ENCODE measurements at regions not wholly inside any gene's neighbourhood (a gene's known extent, or its start where the extent isn't known, plus 50 kb on each side); places are given as distances from the start of the nearest gene placed in this dataset.
"Not testable (repeated sequence)": the region's sequence is repeated elsewhere in the genome, so short reads cannot be mapped to it uniquely, and the experiment has no call there.

DNA sequence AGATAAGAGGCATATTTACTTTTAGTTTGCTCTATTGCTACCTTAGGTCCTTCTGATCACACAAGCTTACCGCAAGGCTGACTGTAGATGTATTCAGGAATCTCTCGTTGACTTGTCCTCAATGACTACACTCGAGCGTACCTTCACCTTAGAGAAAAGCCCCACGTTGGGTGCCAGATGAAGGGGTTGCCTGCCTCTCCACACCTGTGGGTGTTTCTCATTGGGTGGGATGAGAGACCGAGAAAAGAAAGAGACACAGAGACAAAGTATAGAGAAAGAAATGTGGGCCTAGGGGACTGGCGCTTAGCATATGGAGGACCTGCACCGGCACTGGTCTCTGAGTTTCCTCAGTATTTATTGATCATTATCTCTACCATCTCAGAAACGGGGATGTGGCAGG, 51.8 kb downstream of the ASCL4 start:
- no peak for DNase-seq (ENCODE audit: low read depth)

GRCh38 chr12:107829271-107829670, 54.8 kb downstream of the ASCL4 start:
- no peak for DNase-seq (ENCODE audit: low read depth)

GRCh38 chr12:107832441-107832840, 57.9 kb downstream of the ASCL4 start:
- no peak for DNase-seq (ENCODE audit: low read depth)

DNA sequence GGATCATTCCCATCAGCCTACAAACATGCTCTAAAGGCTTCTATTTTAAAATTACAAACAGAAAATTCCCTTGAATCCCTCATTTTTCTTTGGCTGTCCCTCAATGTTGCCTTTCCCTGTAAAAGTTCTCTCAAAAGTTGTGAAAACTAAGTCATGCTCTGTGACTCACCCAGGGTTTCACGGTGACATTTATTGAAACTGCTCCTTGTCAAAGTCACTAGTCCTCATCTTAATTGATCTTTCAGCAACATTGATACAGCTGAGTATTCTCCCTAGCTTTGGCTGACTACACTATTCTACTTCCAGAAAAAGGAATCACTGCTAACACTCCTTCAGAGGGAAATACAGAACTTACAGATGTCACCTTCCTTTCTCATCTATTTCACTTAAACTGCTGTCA, 65.7 kb downstream of the ASCL4 start:
- no peak for DNase-seq (ENCODE audit: low read depth)

DNA sequence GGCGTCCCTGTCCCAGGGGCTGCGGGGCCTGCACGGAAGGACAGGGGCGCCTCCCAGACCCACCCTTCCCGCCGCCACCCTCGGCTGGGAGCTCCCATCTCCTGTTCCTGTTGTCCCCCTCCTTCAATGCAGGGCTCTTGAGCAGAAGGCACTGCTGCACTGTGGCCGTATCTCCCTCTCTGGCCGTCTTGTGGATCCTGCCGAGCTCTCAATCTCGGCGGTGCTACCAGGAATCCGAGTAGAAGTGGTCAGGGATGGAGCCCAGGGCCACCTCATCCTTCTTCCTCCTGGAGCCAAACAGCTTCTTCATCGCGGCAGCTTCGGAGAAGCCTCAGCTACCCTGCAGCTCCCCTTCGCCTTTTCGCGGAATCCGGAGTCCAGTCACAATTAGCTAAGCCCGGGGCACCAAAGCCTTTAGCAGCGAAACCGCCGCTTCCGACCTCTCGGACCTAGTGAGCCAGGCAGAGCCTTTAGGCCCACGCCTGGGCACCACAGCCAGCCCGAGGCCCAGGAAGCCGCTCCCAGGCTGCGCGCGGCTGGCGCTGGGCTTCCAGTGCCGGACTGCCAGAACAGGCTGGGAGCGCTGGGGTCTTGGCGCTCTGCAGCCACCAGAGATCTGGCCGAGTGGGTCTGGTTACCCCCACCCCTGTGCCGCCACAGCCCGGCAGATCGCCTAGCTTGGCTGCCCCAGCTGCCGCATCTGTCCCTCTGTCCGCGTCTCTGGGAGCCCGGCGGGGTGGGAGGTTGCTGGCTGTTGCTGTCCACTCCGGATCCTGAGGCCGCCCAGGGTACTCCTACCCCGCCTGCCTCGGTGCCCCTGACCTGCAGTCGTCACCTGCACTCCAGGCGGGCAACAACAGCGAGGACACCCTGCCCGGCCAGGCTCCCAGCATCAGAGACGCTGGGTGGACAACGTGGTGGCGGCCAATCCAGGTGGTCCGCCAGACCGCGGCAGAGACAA, 69.1 kb downstream of the ASCL4 start:
- DNase-seq (ENCODE audit: low read depth), result peak; percentile 18

- no peak for DNase-seq (ENCODE audit: low read depth)
Observed at GRCh38 chr12:107844312-107844921, 69.9 kb downstream of the ASCL4 start.

- DNase-seq (ENCODE audit: low read depth), result no peak
Observed at GRCh38 chr12:107845226-107845979, 70.9 kb downstream of the ASCL4 start.

DNA sequence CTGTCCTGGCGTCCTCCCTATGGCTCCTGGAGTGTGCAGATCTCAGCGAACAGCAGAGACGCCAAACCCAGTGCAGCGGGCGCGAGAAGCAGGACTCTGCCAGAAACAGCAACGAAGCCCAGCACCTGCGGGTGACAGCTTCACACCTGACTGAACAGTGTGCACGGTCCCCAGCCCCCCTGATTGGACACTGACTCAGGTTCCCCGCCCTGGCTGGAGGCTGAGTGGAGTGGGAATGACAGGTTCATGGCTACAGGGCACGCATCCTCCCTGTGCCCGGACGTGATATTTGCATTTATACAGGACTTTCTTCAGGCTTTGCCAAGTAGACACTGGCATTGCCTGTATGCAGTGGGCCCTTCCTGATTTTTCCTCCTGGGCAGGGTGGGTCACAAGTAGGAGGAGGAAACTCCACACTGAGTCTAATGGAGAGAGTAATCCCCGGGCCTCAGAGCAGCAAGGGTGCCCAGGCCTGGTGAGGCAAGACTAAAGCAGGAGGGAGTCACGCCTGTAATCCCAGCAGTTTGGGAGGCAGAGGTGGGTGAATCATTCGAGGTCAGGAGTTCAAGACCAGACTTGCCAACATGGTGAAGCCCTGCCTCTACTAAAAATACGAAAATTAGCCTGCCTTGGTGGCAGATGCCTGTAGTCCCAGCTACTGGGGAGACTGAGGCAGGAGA, 71.6 kb downstream of the ASCL4 start:
- no peak for DNase-seq (ENCODE audit: low read depth)

GRCh38 chr12:107847430-107847829, 72.9 kb downstream of the ASCL4 start:
- DNase-seq (ENCODE audit: low read depth), result peak; percentile 3

GRCh38 chr12:107847830-107848229, 73.3 kb downstream of the ASCL4 start:
- DNase-seq (ENCODE audit: low read depth), result no peak

DNA sequence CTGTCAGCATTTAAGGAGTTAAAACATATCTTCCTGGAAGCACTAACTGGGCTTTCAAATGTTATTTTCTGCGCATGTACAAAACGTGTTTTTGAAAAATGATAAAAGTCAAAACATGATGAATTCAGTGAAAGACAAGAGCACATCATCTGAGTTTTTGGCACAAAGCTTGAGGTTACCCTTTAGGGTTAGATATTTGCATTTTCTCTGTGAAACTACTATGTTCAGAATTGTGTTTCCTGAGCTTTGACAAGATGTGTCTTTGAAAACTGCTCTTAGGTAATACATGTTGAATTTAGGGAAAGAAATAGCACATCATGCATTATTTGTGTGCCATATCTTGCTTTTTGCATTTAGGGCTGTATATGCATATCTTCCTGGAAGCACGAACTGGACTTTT, 79.0 kb downstream of the ASCL4 start:
- no peak for DNase-seq (ENCODE audit: low read depth)

DNA sequence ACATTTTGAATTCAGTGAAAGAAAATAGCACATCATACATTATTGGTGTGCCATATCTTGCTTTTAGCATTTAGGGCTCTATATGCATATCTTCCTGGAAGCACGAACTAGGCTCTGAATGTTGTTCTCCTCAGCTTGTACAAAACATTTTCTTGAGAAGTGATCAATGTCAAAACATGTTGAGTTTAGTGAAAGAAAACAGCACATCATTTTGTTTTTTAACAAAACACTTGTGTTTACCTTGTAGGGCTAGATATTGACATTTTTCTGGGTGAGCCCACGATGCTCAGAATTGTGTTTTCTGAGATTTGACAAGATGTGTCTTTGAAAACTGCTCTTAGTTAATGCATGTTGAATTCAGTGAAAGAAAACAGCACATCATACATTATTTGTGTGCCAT, 81.0 kb downstream of the ASCL4 start:
- DNase-seq (ENCODE audit: low read depth), result no peak

DNA sequence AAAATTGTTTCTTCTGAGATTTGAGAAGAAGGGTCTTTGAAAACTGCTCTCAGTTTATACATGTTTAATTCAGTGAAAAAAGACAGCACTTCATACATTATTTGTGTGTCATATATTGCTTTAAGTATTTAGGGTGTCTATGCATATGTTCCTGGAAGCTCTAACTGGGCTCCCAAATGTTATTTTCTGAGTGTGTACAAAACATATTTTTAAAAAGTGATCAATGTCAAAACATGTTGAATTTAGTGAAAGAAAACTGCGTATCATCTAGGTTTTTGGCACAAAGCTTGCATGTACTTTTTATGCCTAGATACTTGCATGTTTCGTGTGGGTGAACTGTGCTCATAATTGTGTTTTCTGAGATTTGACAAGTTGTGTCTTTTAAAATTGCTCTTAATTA, 81.6 kb downstream of the ASCL4 start:
- no peak for DNase-seq (ENCODE audit: low read depth)

- DNase-seq (ENCODE audit: low read depth), result no peak
Observed at GRCh38 chr12:107857191-107857590, 82.7 kb downstream of the ASCL4 start.

GRCh38 chr12:107859367-107859766, 84.9 kb downstream of the ASCL4 start:
- DNase-seq (ENCODE audit: low read depth), result no peak

- DNase-seq (ENCODE audit: low read depth), result no peak
Observed at GRCh38 chr12:107864235-107864634, 89.7 kb downstream of the ASCL4 start.

DNA sequence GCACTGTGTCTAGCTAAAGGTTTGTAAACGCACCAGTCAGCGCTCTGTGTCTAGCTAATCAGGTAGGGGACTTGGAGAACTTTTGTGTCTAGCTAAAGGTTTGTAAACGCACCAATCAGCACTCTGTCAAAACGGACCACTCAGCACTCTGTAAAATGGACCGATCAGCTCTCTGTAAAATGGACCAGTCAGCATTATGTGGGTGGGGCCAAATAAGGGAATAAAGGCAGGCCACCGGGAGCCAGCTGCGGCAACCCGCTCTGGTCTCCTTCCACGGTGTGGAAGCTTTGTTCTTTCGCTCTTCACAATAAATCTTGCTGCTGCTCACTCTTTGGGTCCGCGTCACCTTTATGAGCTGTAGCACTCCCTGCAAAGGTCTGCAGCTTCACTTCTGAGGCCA, 90.2 kb downstream of the ASCL4 start:
- DNase-seq (ENCODE audit: low read depth), result not testable (repeated sequence)

DNA sequence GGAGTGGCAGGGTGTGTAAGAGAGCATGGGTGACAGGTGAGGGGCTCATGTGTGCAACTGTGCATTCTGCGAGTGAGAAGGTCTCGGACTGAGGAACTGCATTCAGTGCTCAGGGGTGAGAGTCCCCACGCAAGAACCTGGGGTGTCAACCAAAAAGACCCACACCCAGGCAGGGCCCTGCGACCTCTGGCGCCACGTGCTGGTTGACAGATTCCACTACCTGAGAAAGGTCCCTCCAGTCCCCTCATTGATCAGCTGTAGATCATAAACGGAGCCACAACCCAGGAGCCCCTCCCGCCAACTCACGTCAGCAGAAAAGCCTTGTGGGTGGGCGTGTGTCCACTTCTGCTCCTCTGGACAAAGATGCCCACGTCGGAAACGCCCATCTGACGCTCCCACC, 98.7 kb downstream of the ASCL4 start:
- no peak for DNase-seq (ENCODE audit: low read depth)

DNA sequence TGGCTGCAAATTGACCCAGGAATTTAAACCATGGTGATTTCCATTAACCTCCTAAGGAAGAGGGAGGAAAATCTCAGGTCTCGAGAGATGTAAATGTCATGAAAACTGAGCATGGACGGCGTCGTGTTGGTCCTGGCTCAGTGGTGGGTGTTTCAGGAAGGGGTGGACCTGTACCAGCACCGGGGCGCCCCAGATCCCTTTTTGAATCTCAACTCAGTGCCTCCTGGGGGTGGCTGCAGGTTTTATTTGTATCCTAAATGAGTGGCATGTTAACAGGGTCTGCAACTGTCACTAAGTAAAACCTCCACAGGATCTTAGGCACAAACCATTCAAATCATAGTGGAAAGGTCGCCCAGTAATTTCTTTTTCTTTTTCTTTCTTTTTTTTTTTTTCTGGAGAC, 101.3 kb downstream of the ASCL4 start:
- no peak for DNase-seq (ENCODE audit: low read depth)

GRCh38 chr12:107884769-107885694, 110.5 kb downstream of the ASCL4 start:
- peak; percentile 62 for DNase-seq (ENCODE audit: low read depth)

- DNase-seq (ENCODE audit: low read depth), result no peak
Observed at GRCh38 chr12:107888789-107889188, 114.3 kb downstream of the ASCL4 start.
